NCI-H2196 (cell line): ENCODE measurements at regions not wholly inside any gene's neighbourhood (a gene's known extent, or its start where the extent isn't known, plus 50 kb on each side); places are given as distances from the start of the nearest gene placed in this dataset.

Source experiments
- DNase-seq: peaks from one replicate; lab custom pipeline; 2025; ENCODE audit not compliant: unreplicated experiment; lab: John Stamatoyannopoulos, UW

- DNase-seq = no peak
Observed at GRCh38 chr7:1372671-1373379, 86.4 kb downstream of the MICALL2 start.

GRCh38 chr7:1377111-1377909, 82.0 kb downstream of the MICALL2 start:
- DNase-seq = no peak

- no peak for DNase-seq
Observed at GRCh38 chr7:1378610-1379601, 80.4 kb downstream of the MICALL2 start.

GRCh38 chr7:1380231-1380815, 78.9 kb downstream of the MICALL2 start:
- no peak for DNase-seq

GRCh38 chr7:1380821-1381580, 78.3 kb downstream of the MICALL2 start:
- no peak for DNase-seq

GRCh38 chr7:1382553-1383397, 76.5 kb downstream of the MICALL2 start:
- no peak for DNase-seq

GRCh38 chr7:1383398-1384112, 75.7 kb downstream of the MICALL2 start:
- no peak for DNase-seq

- no peak for DNase-seq
Observed at GRCh38 chr7:1384113-1384415, 75.2 kb downstream of the MICALL2 start.
